ENCODE measurements at regions not wholly inside any gene's neighbourhood (a gene's known extent, or its start where the extent isn't known, plus 50 kb on each side); places are given as distances from the start of the nearest gene placed in this dataset.

DNA sequence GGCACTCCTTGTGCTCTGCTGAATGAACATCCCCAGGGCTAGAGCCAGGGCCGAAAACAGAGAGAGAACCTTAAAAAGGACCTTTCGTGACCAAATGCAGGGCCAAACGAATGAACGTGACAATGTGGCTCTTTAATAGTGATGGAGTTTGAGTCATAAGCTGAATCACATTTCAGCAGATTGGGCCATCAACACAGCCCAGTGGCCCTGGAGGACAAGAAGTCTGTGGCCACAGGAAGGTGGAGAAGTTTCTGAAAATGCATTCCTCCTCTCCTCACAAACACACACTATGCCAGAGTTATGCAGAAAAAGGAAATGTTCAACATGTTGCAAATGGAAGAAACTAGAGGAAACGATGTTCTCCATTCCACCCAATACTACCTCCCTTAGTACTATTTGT lies 415.8 kb downstream of the HRH4 start:
- Histone ChIP-seq H2BK120ac (replicated peaks; ENCODE audit: low read depth, low read length) (no peak overlapping the region), H3K23ac (ENCODE audit: insufficient read length) (no peak overlapping the region), H2BK12ac (ENCODE audit: low read depth, low read length) (no peak overlapping the region), H3K9ac (replicated peaks in 1 of 4; ENCODE audit: extremely low read depth in 1 of 4, low read depth in 3 of 4, low read length in 3 of 4) (no peak overlapping the region), H3K79me1 (ENCODE audit: low read depth, low read length) (no peaks in the 10 kb centered on the region), H3K56ac (replicated peaks; ENCODE audit: insufficient read length, low read depth, low read length) (no peak overlapping the region), H3K4me3 (ENCODE audit: extremely low read depth in 1 of 4, insufficient read depth in 2 of 4, low read depth in 3 of 4, low read length in 4 of 4) (no peak overlapping the region), H4K91ac (replicated peaks; ENCODE audit: insufficient read length, low read length) (no peak overlapping the region), H3K36me3 (ENCODE audit: control insufficient read depth in 2 of 4, insufficient read depth in 4 of 4, low read length in 3 of 4) (no peaks in the 10 kb centered on the region), H3K4ac (replicated peaks; ENCODE audit: insufficient read length, low read depth, low read length) (no peak overlapping the region), H3K18ac (ENCODE audit: extremely low read depth, low read length) (no peak overlapping the region), H3K14ac (ENCODE audit: insufficient read length) (no peak overlapping the region), H4K5ac (ENCODE audit: insufficient read length, low read depth, low read length) (no peak overlapping the region), H3K79me2 (ENCODE audit: control insufficient read depth in 1 of 2, insufficient read depth in 2 of 2, low read length in 2 of 2) (no peaks in the 10 kb centered on the region), H2AK5ac (ENCODE audit: low read depth, low read length) (no peak overlapping the region), H2BK5ac (ENCODE audit: low read depth, low read length) (no peak overlapping the region), H2BK20ac (ENCODE audit: low read length) (no peak overlapping the region), H2AFZ (ENCODE audit: low read length) (no peak overlapping the region), H3K4me2 (ENCODE audit: insufficient read depth in 1 of 2, low read depth in 2 of 2, low read length in 2 of 2) (no peak overlapping the region), H4K8ac (ENCODE audit: extremely low read depth, insufficient read depth, low read length) (no peak overlapping the region), H4K20me1 (replicated peaks in 1 of 2; ENCODE audit: control insufficient read depth in 1 of 2, insufficient read depth in 2 of 2, low read length in 2 of 2) (no peaks in the 10 kb centered on the region), H3K27ac (ENCODE audit: low read depth, low read length) (no peak overlapping the region), H3K4me1 (replicated peaks in 1 of 4; ENCODE audit: control insufficient read depth in 3 of 4, insufficient read depth in 4 of 4, low read length in 3 of 4) (no peaks in the 10 kb centered on the region; a peak in 2 of 7 replicates), H3K9me3 (ENCODE audit: insufficient read depth in 2 of 2, low read depth in 1 of 2, low read length in 1 of 2) (no peaks in the 10 kb centered on the region), H3K27me3 (replicated peaks in 1 of 4; ENCODE audit: control insufficient read depth in 3 of 4, extremely low read depth in 1 of 4, insufficient read depth in 3 of 4, low read length in 3 of 4) (no peaks in the 10 kb centered on the region), H2BK15ac (ENCODE audit: low read length) (no peak overlapping the region), H3K23me2 (ENCODE audit: low read depth, low read length) (no peaks in the 10 kb centered on the region)
- WGBS, 2 experiments (ENCODE audit: extremely low coverage in 1 of 2, insufficient coverage in 1 of 2, insufficient read length in 1 of 2, insufficient replicate concordance in 2 of 2, low coverage in 1 of 2, low lambda C conversion rate in 2 of 2, missing lambda C conversion rate in 1 of 2) = 92% methylated on average over 5 of the region's 5 CpGs; no CpG with 5 or more reads in 1 of the 2 experiments
- POLR2A ChIA-PET (ENCODE audit: partially characterized antibody) = no interaction called here
- no peak for DNase-seq (ENCODE audit: low read depth in 1 of 2, low spot score in 2 of 2)
- TF ChIP-seq FOSL1 (IDR thresholded peaks at IDR 0.05; ENCODE audit: insufficient read depth, low read depth, low read length) (no peak), SRF (IDR thresholded peaks at IDR 0.05; ENCODE audit: low read depth, low read length) (no peak), SIX5 (IDR thresholded peaks at IDR 0.05; ENCODE audit: low read depth, low read length) (no peak), E2F6 (IDR thresholded peaks at IDR 0.05) (no peak), EGR1 (IDR thresholded peaks at IDR 0.05; ENCODE audit: borderline replicate concordance, low read depth, low read length) (no peak), CREB1 (IDR thresholded peaks at IDR 0.05) (no peak), GABPA (IDR thresholded peaks at IDR 0.05; ENCODE audit: borderline replicate concordance, insufficient read depth, low read length) (no peak), JUND (IDR thresholded peaks at IDR 0.05; ENCODE audit: low read length) (no peak), CBX5 (IDR thresholded peaks at IDR 0.05; ENCODE audit: low read depth, low read length) (no peak), CTBP2 (IDR thresholded peaks at IDR 0.05; ENCODE audit: borderline replicate concordance, insufficient read depth, insufficient read length, low read length) (no peak)
- CTCF ChIA-PET (ENCODE audit: partially characterized antibody) = interaction anchor here (0.8 to 1.4 kb wide), 6 partner anchors 12 to 957 kb away, joined by 3 to 5 read pairs (median 3); no protein-coding TSS in a partner anchor
- no peak for FAIRE-seq
